ENCODE measurements at regions not wholly inside any gene's neighbourhood (a gene's known extent, or its start where the extent isn't known, plus 50 kb on each side); places are given as distances from the start of the nearest gene placed in this dataset.

DNA sequence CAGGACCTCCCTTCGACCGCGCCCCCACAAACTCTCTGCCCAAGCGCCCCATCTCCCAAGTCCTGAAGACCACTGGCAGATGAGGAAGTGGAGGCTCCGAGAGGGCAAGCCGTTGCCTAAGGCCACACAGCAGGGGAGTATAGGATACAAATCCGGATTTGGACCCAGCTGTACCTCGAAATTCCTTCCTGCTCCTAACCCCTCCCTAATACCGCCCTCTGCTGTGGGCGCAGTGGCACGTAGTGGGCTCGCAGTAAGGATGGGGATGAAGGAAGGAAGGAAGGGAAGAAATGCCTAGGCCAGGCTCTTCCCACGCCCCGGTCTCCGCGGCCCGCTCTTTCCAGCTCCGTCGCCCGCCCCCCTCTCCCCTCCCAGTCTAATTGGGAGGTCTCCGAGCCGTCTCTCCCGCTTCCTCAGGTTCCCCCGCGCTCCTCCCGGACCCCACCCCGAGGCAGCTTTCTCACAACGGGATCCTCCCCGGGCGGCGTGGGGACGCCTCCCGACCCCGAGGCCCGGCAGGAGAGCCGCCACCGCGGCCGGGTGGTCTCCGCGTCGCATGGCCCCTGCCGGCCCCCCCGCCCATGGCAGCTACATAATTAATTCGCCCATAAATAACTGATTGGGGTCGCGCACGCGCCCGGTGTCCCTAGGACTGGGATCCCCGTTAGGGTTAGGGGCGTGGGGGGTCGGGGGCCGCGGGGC is 138.9 kb downstream of the C9orf50 start:
- intact Hi-C loops (cut with DNase I), result loop anchor here (5.0 kb wide), 2 partner anchors 70 to 310 kb away; no protein-coding TSS in a partner anchor
- DNase-seq, result no peak
- no peaks in the 10 kb centered on the region for H3K36me3 ChIP-seq

GRCh38 chr9:129481424-129481809 is 139.5 kb downstream of the C9orf50 start:
- H3K9ac ChIP-seq (ENCODE audit: low read depth in 2 of 2, low read length in 2 of 2), result peak overlapping the region; percentile 75 to 83
- DNase-seq, result no peak
- TF ChIP-seq, protein P1, sequence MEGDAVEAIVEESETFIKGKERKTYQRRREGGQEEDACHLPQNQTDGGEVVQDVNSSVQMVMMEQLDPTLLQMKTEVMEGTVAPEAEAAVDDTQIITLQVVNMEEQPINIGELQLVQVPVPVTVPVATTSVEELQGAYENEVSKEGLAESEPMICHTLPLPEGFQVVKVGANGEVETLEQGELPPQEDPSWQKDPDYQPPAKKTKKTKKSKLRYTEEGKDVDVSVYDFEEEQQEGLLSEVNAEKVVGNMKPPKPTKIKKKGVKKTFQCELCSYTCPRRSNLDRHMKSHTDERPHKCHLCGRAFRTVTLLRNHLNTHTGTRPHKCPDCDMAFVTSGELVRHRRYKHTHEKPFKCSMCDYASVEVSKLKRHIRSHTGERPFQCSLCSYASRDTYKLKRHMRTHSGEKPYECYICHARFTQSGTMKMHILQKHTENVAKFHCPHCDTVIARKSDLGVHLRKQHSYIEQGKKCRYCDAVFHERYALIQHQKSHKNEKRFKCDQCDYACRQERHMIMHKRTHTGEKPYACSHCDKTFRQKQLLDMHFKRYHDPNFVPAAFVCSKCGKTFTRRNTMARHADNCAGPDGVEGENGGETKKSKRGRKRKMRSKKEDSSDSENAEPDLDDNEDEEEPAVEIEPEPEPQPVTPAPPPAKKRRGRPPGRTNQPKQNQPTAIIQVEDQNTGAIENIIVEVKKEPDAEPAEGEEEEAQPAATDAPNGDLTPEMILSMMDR (IDR thresholded peaks at IDR 0.05), result no peak
- intact Hi-C loops (cut with DNase I), result loop anchor here (5.0 kb wide), 2 partner anchors 69 to 309 kb away; no protein-coding TSS in a partner anchor
- H3K4me3 ChIP-seq, result no peak overlapping the region
- H3K36me3 ChIP-seq, result no peaks in the 10 kb centered on the region
- H3K9me3 ChIP-seq, result no peaks in the 10 kb centered on the region
- no peaks in the 10 kb centered on the region for H3K27me3 ChIP-seq
- peaks cover 10% of the 10 kb centered on the region for H3K4me1 ChIP-seq
- H3K27ac ChIP-seq, result peak overlapping the region; percentile 95

More for the DNA sequence above, 138.9 kb downstream of the C9orf50 start:
- TF ChIP-seq, protein P1 (IDR thresholded peaks at IDR 0.05), result no peak
- Histone ChIP-seq H3K9ac (ENCODE audit: low read depth in 2 of 2, low read length in 2 of 2) (peak overlapping the region; percentile 75 to 83), H3K4me3 (peak overlapping the region; percentile 50), H3K27me3 (no peaks in the 10 kb centered on the region), H3K4me1 (peaks cover 10% of the 10 kb centered on the region), H3K9me3 (no peaks in the 10 kb centered on the region), H3K27ac (peak overlapping the region; percentile 95)

DNA sequence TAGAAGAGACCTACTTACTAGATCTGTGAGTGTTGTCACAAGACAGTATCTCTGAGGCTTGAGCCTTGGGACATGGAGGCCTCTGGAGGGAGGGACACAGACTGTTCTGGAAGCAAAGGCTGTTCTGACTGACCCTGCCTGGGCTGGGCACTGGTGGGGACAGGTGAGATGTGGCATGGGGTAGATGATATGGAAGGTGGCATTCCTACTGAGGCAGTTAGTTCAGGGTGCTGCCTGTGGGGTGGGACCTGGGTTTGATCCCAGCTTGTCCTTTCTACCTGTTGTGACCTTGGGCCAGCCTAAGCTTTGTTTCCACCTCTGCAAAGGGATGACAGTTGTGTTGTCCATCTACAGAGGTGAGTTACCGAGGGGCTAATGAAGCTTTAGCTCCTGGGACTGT is 140.2 kb downstream of the C9orf50 start:
- H3K9me3 ChIP-seq, result no peaks in the 10 kb centered on the region
- no peak for DNase-seq
- H3K27me3 ChIP-seq, result no peaks in the 10 kb centered on the region
- H3K36me3 ChIP-seq, result no peaks in the 10 kb centered on the region
- intact Hi-C loops (cut with DNase I), result loop anchor here (5.0 kb wide), 2 partner anchors 68 to 308 kb away; no protein-coding TSS in a partner anchor
- peaks cover 10% of the 10 kb centered on the region for H3K4me1 ChIP-seq
- peak overlapping the region in 1 of 2 donors; percentile 28 for H3K9ac ChIP-seq (ENCODE audit: low read depth in 2 of 2, low read length in 2 of 2)
- H3K4me3 ChIP-seq, result no peak overlapping the region
- H3K27ac ChIP-seq, result peak overlapping the region; percentile 23
- TF ChIP-seq, protein P1 (IDR thresholded peaks at IDR 0.05), result no peak

GRCh38 chr9:129480227-129480626 is 140.7 kb downstream of the C9orf50 start:
- no peaks in the 10 kb centered on the region for H3K36me3 ChIP-seq
- peak overlapping the region; percentile 23 for H3K27ac ChIP-seq
- H3K4me3 ChIP-seq, result no peak overlapping the region
- no peak overlapping the region for H3K9ac ChIP-seq (ENCODE audit: low read depth in 2 of 2, low read length in 2 of 2)
- TF ChIP-seq, protein P1 (IDR thresholded peaks at IDR 0.05), result no peak
- H3K27me3 ChIP-seq, result no peaks in the 10 kb centered on the region
- intact Hi-C loops (cut with DNase I), result loop anchor here (5.0 kb wide), 2 partner anchors 68 to 308 kb away; no protein-coding TSS in a partner anchor
- H3K9me3 ChIP-seq, result no peaks in the 10 kb centered on the region
- no peak for DNase-seq
- peaks cover 10% of the 10 kb centered on the region for H3K4me1 ChIP-seq

DNA sequence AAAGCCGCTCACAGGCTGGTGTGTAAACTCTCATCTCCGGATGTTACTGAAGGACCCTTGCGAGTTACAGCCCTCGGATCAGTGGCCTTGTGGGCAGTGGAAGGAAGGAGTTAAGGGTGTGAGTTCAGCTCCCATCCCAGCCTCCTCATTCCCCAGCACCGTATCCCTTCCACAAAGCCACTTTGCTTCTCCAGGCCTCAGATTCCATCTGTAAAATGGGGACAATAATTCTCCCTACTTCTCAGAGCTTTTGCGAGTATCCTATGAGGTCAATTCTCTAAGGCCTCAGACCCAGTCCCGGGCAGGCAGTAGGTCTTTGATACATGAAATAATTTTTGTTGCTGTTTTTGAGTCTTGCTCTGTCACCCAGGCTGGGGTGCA is 141.3 kb downstream of the C9orf50 start:
- H3K27me3 ChIP-seq, result no peaks in the 10 kb centered on the region
- no peak for DNase-seq
- no peaks in the 10 kb centered on the region for H3K36me3 ChIP-seq
- peaks cover 10% of the 10 kb centered on the region for H3K4me1 ChIP-seq
- no peaks in the 10 kb centered on the region for H3K9me3 ChIP-seq
- H3K4me3 ChIP-seq, result no peak overlapping the region
- TF ChIP-seq, protein P1 (IDR thresholded peaks at IDR 0.05), result no peak
- no peak overlapping the region for H3K27ac ChIP-seq
- H3K9ac ChIP-seq (ENCODE audit: low read depth in 2 of 2, low read length in 2 of 2), result peak overlapping the region in 1 of 2 donors; percentile 21
- intact Hi-C loops (cut with DNase I), result loop anchor here (5.0 kb wide), 2 partner anchors 67 to 307 kb away; no protein-coding TSS in a partner anchor

Measured in colonic mucosa (tissue), 4 donors.